ENCODE measurements at regions not wholly inside any gene's neighbourhood (a gene's known extent, or its start where the extent isn't known, plus 50 kb on each side); places are given as distances from the start of the nearest gene placed in this dataset.

- TF ChIP-seq, protein P1, sequence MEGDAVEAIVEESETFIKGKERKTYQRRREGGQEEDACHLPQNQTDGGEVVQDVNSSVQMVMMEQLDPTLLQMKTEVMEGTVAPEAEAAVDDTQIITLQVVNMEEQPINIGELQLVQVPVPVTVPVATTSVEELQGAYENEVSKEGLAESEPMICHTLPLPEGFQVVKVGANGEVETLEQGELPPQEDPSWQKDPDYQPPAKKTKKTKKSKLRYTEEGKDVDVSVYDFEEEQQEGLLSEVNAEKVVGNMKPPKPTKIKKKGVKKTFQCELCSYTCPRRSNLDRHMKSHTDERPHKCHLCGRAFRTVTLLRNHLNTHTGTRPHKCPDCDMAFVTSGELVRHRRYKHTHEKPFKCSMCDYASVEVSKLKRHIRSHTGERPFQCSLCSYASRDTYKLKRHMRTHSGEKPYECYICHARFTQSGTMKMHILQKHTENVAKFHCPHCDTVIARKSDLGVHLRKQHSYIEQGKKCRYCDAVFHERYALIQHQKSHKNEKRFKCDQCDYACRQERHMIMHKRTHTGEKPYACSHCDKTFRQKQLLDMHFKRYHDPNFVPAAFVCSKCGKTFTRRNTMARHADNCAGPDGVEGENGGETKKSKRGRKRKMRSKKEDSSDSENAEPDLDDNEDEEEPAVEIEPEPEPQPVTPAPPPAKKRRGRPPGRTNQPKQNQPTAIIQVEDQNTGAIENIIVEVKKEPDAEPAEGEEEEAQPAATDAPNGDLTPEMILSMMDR (IDR thresholded peaks at IDR 0.05): no peak
- TF ChIP-seq POLR2A (IDR thresholded peaks at IDR 0.05): no peak
These were observed 398.4 kb upstream of the AZI2 start for GRCh38 chr3:28746990-28747389.
